Astrocyte (in vitro differentiated cells and primary cell): ENCODE measurements at regions not wholly inside any gene's neighbourhood (a gene's known extent, or its start where the extent isn't known, plus 50 kb on each side); places are given as distances from the start of the nearest gene placed in this dataset.

ENCODE experiments used
- DNase-seq: peaks from one replicate; pipeline ENCODE4 v3.0.0-alpha.2; 2010; ENCODE audit warnings: low read depth
- FAIRE-seq: peaks from 2 replicates; lab custom pipeline; 2011; peaks lifted over from hg19 to GRCh38; lab: Jason Lieb, UNC
- H2AFZ ChIP-seq: 2 replicates; pipeline ENCODE4 v1.6.0; 2012; ENCODE audit warnings: low read depth, low read length, inconsistent platforms
- H3K27ac ChIP-seq: 2 replicates; pipeline ENCODE4 v1.5.1; 2011; ENCODE audit warnings: low read depth, low read length, inconsistent platforms
- H3K27me3 ChIP-seq: 2 replicates; pipeline ENCODE4 v1.6.0; 2011; ENCODE audit warnings: low read length, inconsistent platforms; ENCODE audit not compliant: insufficient read depth
- H3K36me3 ChIP-seq: 2 replicates; pipeline ENCODE4 v1.5.1; 2011; ENCODE audit warnings: low read length, inconsistent platforms; ENCODE audit not compliant: insufficient read depth
- H3K4me1 ChIP-seq: 2 replicates; pipeline ENCODE4 v1.5.1; 2011; ENCODE audit warnings: low read length, inconsistent platforms; ENCODE audit not compliant: insufficient read depth
- H3K4me2 ChIP-seq: 2 replicates; pipeline ENCODE4 v1.6.0; 2012; ENCODE audit warnings: low read length, inconsistent platforms
- H3K4me3 ChIP-seq: 2 replicates; pipeline ENCODE4 v1.5.1; 2011; ENCODE audit warnings: low read depth, mild to moderate bottlenecking, low read length, inconsistent platforms; ENCODE audit not compliant: insufficient read depth
- H3K79me2 ChIP-seq: 2 replicates; pipeline ENCODE4 v1.6.0; 2012; ENCODE audit warnings: mild to moderate bottlenecking, low read length, inconsistent platforms; ENCODE audit not compliant: insufficient read depth
- H3K9ac ChIP-seq: 2 replicates; pipeline ENCODE4 v1.6.0; 2012; ENCODE audit warnings: mild to moderate bottlenecking, low read length, inconsistent platforms
- H3K9me3 ChIP-seq: 2 replicates; pipeline ENCODE4 v1.5.1; 2012; ENCODE audit warnings: low read depth, mild to moderate bottlenecking, low read length, inconsistent platforms; ENCODE audit not compliant: insufficient read depth
- H4K20me1 ChIP-seq: 2 replicates; pipeline ENCODE4 v1.6.0; 2012; ENCODE audit warnings: low read length, inconsistent platforms; ENCODE audit not compliant: insufficient read depth
- H3K27ac Mint-ChIP-seq: one replicate; pipeline ENCODE4 v1.8.0; 2021; ENCODE audit warnings: mild to moderate bottlenecking, mixed read lengths; ENCODE audit not compliant: unreplicated experiment
- H3K27me3 Mint-ChIP-seq: one replicate; pipeline ENCODE4 v1.8.0; 2021; ENCODE audit warnings: low read depth, mixed read lengths; ENCODE audit not compliant: unreplicated experiment
- H3K36me3 Mint-ChIP-seq: one replicate; pipeline ENCODE4 v1.8.0; 2021; ENCODE audit warnings: low read depth, mixed read lengths; ENCODE audit not compliant: unreplicated experiment
- H3K4me1 Mint-ChIP-seq: one replicate; pipeline ENCODE4 v1.8.0; 2021; ENCODE audit warnings: low read depth, mixed read lengths; ENCODE audit not compliant: unreplicated experiment
- H3K4me3 Mint-ChIP-seq: one replicate; pipeline ENCODE4 v1.8.0; 2021; ENCODE audit warnings: mild to moderate bottlenecking, moderate library complexity, mixed read lengths; ENCODE audit not compliant: unreplicated experiment
- H3K9me3 Mint-ChIP-seq: one replicate; pipeline ENCODE4 v1.8.0; 2021; ENCODE audit warnings: mild to moderate bottlenecking, mixed read lengths; ENCODE audit not compliant: unreplicated experiment
- EZH2 ChIP-seq: IDR thresholded peaks from 2 replicates; pipeline ENCODE4 v1.6.1; 2012; ENCODE audit warnings: mild to moderate bottlenecking, low read length, inconsistent platforms; ENCODE audit not compliant: insufficient read depth
- TF ChIP-seq, protein P1 (sequence below): IDR thresholded peaks from 2 replicates; pipeline ENCODE4 v1.5.1; 2011; ENCODE audit warnings: low read depth, mild to moderate bottlenecking, inconsistent platforms, low read length, moderate library complexity; ENCODE audit not compliant: insufficient read depth

DNA sequence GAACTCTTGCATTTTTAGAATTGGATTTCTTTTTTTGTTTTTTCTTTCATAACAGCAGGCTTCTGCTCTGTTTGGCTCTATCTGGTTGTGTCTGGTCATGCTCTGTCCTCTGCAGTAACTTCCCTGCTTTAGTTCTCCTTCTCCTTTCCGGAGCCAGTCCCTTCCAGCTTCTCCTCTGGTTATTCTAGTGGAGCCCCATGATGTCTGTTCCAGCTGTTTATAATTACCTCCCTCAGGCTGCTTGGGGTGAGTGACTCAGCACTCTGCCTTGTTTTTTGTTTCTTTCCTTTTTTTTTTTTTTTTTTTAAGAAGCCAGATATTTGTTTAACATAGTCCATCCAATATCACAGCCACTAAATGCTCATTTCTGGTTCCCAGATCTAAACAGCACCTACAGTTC lies 409.6 kb downstream of the MAFB start:
- Histone ChIP-seq H3K27ac (no peak overlapping the region), H3K4me3 (no peak overlapping the region), H3K4me1 (no peaks in the 10 kb centered on the region), H4K20me1 (no peaks in the 10 kb centered on the region), H3K27me3 (peaks cover 5% of the 10 kb centered on the region), H3K4me2 (no peak overlapping the region), H2AFZ (no peak overlapping the region), H3K79me2 (no peaks in the 10 kb centered on the region), H3K36me3 (no peaks in the 10 kb centered on the region), H3K9me3 (no peaks in the 10 kb centered on the region), H3K9ac (no peak overlapping the region)
- FAIRE-seq = no peak
- no peak for DNase-seq
- no peaks in the 10 kb centered on the region for H3K36me3 Mint-ChIP-seq
- peaks cover 2% of the 10 kb centered on the region for H3K9me3 Mint-ChIP-seq
- H3K27me3 Mint-ChIP-seq = peaks cover 8% of the 10 kb centered on the region
- peaks cover 19% of the 10 kb centered on the region for H3K4me1 Mint-ChIP-seq
- H3K27ac Mint-ChIP-seq = no peak overlapping the region
- TF ChIP-seq, protein P1, sequence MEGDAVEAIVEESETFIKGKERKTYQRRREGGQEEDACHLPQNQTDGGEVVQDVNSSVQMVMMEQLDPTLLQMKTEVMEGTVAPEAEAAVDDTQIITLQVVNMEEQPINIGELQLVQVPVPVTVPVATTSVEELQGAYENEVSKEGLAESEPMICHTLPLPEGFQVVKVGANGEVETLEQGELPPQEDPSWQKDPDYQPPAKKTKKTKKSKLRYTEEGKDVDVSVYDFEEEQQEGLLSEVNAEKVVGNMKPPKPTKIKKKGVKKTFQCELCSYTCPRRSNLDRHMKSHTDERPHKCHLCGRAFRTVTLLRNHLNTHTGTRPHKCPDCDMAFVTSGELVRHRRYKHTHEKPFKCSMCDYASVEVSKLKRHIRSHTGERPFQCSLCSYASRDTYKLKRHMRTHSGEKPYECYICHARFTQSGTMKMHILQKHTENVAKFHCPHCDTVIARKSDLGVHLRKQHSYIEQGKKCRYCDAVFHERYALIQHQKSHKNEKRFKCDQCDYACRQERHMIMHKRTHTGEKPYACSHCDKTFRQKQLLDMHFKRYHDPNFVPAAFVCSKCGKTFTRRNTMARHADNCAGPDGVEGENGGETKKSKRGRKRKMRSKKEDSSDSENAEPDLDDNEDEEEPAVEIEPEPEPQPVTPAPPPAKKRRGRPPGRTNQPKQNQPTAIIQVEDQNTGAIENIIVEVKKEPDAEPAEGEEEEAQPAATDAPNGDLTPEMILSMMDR = no peak
- TF ChIP-seq EZH2 = no peak
- H3K4me3 Mint-ChIP-seq = no peak overlapping the region

DNA sequence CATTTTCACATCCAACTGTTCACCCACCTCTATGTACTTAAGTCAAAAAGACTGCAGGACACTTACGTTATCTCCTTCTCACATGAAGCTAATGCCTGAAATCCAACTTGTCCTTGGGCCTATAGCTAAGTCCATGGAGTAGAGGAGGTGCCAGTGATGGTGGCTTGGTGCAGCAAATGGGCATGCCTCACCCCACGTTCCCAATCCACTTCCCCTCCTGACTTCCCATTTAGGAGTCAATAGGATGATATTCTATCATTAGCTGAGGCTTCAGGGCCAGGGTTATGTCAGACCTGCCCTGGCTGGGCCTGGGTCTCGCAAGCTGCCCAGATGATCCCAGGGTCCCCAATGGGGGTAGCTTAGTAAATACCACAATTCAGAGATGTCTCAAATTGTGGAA lies 410.4 kb downstream of the MAFB start:
- Histone ChIP-seq H2AFZ (no peak overlapping the region), H3K79me2 (no peaks in the 10 kb centered on the region), H3K4me3 (no peak overlapping the region), H3K4me1 (no peaks in the 10 kb centered on the region), H4K20me1 (no peaks in the 10 kb centered on the region), H3K9me3 (no peaks in the 10 kb centered on the region), H3K4me2 (no peak overlapping the region), H3K27ac (no peak overlapping the region), H3K9ac (no peak overlapping the region), H3K27me3 (peaks cover 3% of the 10 kb centered on the region), H3K36me3 (no peaks in the 10 kb centered on the region)
- H3K27me3 Mint-ChIP-seq = peaks cover 10% of the 10 kb centered on the region
- DNase-seq = no peak
- H3K4me3 Mint-ChIP-seq = no peak overlapping the region
- FAIRE-seq = no peak
- no peaks in the 10 kb centered on the region for H3K36me3 Mint-ChIP-seq
- peaks cover 19% of the 10 kb centered on the region for H3K4me1 Mint-ChIP-seq
- H3K9me3 Mint-ChIP-seq = peaks cover 2% of the 10 kb centered on the region
- H3K27ac Mint-ChIP-seq = no peak overlapping the region
- TF ChIP-seq, protein P1 = no peak

DNA sequence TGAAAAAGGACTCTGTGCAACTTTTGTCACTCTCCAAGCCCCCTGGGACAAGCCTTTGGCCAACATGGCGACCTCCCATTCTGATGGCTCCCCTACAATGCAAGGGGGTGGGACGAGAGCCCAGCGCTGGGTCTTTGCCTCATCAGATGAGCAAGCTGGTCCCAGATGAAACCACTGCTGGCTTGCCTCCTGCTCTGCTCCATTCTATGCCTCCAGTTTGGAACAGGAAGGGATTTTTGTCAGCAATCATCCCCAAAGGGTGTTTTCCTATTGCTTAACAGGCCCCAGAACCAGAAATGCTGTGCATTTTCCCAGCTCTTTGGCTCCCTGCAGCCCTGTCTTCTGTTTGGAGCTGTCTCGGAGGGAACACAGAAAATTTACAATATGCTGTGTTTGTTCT lies 412.7 kb downstream of the MAFB start:
- Mint-ChIP-seq H3K9me3 (peaks cover 2% of the 10 kb centered on the region), H3K27me3 (peaks cover 24% of the 10 kb centered on the region), H3K4me3 (no peak overlapping the region), H3K36me3 (no peaks in the 10 kb centered on the region), H3K4me1 (peaks cover 19% of the 10 kb centered on the region), H3K27ac (no peak overlapping the region)
- Histone ChIP-seq H3K79me2 (no peaks in the 10 kb centered on the region), H3K9ac (no peak overlapping the region), H2AFZ (no peak overlapping the region), H3K27me3 (no peaks in the 10 kb centered on the region), H3K9me3 (no peaks in the 10 kb centered on the region), H4K20me1 (no peaks in the 10 kb centered on the region), H3K4me1 (no peaks in the 10 kb centered on the region), H3K4me3 (no peak overlapping the region), H3K36me3 (no peaks in the 10 kb centered on the region), H3K4me2 (no peak overlapping the region), H3K27ac (no peak overlapping the region)
- FAIRE-seq = no peak
- TF ChIP-seq, protein P1 = no peak
- TF ChIP-seq EZH2 = no peak
- DNase-seq = no peak
